Suppressor macrophage treated with lipopolysaccharide for 4 hours (primary cell): ENCODE measurements at regions not wholly inside any gene's neighbourhood (a gene's known extent, or its start where the extent isn't known, plus 50 kb on each side); places are given as distances from the start of the nearest gene placed in this dataset.
"Not testable (repeated sequence)": the region's sequence is repeated elsewhere in the genome, so short reads cannot be mapped to it uniquely, and the experiment has no call there.

Experiments
- DNase-seq: peaks from one replicate; pipeline ENCODE4 v3.0.0-alpha.2; 2020

DNA sequence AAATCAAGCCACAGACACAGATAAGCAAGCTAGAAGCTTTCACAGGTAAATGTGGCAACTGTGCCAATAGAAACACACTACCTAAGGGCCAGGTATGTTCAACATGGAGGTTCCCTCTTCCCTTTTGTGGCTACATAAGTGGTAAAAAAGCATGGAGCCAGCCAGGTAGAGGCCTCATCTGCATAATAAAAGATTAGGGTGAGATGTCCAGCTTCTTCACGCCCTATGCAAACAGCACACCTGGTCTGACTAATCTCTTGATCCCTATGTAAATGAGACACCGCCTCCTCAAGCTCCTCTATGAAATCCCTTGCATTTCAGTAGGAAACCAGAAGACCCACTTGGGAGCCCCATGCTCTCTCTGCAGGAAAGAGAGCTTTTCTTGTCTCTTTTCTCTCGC is 282.2 kb downstream of the NEBL start:
- no peak for DNase-seq

DNA sequence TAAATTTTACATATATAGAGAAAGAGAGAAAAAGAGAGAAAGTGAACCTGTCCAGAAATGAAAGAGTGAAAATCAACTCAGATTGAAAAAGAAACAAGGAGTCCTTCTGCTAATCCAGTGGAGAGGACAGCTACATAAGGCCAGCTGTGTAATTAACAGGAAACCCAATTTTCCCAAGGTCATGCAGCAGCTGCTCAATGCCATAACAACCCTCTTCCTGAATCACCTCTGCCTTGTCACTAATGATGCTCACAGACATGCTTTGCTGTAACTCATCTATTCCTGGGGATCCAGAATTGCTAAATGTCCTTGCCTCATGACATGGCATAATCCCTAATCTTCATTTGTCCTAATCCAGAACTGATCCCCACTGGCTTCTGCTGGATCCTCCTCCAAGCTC is 288.6 kb downstream of the NEBL start:
- no peak for DNase-seq

DNA sequence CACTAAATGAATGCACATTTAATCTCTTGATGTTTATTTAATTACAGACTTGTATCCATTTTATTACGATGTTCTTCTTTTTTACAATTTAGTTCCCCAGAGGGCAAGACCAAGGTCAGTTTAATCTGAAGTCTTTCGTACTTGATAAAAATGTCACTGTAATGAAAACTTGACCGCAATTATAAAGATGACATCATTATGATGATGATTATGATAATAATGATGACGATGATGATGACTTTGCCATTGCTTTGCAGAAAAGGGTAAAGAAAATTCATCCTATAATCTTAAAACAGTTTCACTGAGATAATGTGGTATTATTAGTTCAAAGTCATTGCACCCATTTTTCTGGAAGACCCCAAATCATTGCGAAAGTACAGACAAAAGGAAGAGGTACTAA is 290.1 kb downstream of the NEBL start:
- DNase-seq: no peak

DNA sequence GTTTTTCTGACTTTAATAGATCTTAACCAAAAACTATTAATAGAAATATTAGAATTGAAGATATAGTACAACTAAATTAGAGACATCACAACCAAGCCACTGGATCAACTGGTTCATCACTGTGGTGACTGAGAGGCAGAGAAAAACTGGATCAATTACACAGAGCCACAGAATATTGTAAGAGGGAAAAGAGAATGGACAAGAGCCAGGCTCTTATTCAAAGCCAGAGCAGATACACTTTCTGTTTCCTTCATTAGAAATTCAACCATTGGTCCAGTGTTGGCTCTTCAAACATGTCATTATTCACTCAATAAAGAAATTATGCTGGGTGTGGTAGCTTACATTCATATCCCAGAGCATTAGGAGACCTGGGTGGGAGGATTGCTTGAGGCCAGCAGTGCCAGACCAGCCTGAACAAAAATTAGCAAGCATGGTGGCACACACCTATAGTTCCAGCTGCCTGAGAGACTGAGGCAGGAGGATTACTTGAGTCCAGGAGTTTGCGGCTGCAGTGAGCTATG is 295.1 kb downstream of the NEBL start:
- DNase-seq: no peak

DNA sequence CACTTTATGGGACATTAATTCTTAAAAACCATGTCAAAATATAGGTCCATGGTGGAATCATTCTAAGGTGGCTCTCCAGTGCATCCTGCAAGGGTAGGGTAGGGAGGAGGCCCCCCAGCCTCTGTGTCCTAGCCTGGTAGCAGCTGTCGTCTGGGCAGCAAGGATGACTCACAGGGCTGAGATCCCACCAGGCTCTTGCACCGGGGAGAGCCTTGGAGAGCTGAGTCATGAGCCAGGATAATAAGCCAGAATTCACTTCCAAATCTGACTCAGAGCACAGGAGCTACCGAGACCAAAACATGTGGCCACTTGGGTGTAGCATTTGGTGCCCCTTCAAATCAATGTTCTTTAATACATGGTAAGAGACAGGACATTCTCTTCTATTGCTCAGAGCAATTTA is 298.5 kb downstream of the NEBL start:
- DNase-seq: no peak

DNA sequence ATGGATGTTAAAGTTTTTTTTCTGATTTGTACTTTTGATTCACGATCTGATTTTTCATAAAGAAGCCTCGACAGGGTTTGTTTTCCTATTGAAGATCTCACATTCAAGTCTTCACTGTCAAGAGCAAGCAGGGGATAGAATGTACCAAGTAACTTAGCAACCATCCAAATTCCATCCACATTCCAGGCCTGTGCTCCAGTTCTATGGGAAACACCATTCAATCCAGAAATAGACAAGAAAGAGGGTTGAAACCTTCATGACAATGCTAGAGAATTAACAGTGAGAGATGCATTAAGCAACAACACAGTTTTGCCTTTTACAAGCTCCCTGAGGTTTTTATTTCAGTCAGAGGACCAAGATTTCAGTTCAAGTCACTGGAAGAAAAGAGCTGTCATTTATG is 300.2 kb downstream of the NEBL start:
- DNase-seq: no peak

DNA sequence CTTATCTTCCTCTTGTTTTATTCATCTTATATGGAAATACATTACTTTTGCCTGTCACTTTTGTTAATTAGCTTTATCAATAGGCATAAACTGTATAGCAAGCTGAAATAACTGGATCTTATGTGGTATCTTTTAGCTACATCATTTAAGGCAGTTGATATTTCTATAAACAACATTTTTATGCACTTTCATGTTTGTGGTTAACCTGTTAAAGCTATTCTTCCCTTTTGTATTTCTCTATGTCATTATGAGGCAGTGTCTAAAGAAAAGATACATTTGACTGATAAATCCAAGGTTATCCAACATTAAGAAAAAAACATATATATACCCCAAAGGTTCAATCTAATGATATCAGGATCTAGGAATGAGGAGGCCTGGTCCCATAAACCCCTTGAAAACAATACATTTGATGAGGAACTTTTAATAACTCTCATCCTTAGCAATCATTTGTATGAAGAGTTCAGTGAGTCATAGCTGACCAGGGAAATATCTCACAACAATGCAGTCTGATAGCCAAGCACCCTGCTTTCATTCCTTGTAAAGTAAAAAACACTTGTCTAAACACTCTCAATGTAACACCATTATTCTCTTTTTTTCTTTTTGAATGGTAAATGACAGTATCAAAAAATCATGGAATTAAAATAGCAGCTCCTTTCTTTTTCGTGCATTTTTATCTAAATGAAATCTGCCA is 300.9 kb downstream of the NEBL start:
- no peak for DNase-seq

DNA sequence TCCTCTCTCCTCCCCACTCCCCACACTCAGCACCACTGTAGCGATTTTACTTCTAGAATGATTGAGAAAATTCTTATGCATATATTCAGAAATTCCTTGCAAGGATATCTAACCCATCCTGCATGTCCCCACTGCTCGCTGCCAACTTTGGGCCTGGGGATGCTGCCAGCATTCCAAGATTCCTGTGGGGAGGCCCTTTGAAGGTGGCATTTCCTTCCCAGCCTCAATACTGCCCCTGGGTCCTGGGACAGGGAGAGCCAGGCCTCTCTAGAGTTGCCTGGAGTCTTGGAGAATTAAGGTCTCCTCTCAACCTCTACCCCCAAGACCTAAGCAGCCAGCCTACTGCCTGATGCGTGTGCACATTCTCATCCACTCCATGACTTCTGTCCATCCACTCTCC is 303.5 kb downstream of the NEBL start:
- no peak for DNase-seq

DNA sequence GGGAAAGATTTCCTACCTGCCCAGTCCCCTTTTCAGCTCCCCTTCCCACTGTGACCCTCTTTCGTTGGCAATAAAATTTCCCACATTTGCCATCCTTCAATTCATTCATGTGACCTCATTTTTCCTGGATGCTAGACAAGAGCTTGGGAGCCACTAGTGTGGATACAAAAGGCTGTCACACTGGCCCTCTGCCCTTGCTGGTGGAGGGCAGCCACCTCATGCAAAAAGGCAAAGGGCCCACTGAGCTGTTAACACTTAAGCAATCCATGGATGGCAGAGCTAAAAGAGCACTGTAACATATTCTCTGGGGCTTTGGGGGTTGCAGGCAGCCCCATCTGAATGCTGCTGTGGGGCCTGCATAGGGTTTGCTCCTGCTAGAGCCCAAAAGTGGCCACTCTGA is 315.1 kb downstream of the NEBL start:
- no peak for DNase-seq

DNA sequence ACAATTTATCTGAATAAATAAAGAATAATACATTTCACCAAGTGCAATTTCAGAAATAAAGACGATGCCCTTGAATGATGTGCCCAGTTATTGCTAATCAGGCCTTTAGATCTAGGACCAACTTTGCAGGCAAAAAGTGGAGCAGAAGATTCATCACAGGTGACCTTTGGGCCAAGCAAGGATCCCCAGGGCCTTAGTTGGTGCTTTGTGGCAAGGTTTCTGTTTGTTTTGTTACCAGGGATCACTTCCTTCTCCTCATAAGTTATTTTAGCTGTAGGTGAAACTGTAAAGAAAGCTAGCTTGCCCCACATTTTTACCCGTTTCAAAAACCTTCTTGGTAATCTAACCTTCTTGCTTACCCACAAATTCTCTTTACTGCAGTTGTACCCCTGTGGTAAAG is 323.2 kb downstream of the NEBL start:
- no peak for DNase-seq

DNA sequence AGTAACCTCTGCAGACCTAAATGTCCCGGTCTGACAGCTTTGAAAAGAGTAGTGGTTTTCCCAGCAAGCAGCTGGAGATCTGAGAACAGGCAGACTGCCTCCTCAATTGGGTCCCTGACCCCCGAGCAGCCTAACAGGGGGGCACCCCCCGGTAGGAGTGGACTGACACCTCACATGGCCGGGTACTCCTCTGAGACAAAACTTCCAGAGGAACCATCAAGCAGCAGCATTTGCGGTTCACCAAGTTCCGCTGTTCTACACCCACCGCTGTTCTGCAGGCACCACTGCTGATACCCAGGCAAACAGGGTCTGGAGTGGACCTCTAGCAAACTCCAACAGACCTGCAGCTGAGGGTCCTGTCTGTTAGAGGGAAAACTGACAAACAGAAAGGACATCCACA is 341.1 kb downstream of the NEBL start:
- DNase-seq: not testable (repeated sequence)

DNA sequence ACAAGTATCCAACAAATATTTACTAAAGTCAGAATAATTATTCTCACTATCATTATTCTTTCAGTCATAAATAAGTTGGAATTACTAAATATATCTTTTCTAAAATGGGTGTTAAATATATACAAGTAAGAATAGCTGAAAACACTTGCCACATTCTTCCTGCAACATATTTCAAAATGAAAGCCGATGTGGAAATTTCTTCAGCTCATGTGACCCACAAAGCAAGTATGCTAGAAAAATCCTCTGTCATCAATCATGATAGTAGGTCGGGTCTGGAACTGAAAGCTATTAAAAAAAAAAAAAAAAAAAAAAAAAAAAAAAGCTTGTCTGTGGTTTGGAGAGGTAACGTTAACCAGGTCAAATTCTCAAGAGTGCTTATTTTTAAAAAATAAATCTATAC is 344.7 kb downstream of the NEBL start:
- peak; percentile 11 for DNase-seq

DNA sequence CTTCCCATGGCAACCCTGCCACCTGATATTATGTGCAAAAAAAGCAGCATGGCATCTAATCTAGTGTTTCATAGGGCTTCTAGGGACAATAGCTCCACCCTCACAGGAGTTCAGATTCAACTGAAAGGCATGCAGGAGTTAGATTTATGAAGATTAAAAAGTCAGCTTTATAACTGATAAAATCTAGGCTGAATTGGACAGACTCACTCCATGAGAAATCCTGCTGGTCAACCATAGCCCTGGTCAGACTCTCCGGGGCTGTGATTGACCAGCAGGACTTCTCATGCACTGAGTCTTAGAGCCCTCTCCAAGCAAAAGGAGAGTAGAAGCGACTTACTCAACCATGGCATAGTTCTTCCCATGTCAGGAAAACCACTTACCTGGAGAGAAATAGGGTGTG is 345.4 kb downstream of the NEBL start:
- DNase-seq: no peak

DNA sequence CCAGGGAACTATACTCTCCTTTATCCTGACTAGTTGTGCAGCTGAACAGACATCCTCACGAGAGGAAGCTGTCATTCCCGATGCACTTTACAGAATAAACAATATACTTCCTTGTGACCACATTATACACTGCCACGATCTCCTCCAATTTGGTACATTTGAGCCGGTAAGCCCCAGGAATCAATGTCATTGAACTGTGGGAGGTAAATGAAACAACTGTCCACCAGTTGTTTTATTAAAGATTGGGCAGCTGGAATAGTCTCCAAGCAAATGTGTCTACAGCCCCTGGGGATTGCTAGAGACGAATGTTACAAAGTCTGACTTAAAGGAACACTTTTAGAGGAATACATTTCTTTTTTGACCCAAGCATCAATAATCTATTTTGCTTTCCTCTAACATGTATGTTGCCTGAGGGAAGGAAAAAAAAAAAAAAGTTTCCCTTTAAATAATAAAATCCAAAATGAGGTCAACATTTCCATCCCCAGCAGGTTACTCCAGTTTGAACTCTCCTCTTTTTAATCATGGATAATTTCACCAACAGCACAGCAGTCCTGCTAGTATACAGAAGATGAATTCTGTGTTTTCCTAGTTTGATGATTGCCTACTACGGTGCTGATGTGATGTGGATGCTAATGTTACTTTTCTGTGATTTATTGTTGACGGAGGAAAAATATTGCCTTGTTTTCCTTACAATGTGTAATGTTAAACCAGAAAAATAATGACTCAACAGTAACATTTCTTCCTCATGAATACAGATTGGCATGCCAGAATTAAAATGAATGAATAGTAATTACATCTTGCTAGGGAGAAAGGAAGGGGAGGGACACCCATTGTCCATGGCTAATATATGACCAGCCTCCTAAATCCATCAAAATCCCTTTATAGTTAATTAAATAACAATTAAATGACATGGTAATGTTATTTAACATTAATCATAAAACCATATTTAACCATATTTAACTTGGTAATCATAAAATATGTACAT is 360.9 kb downstream of the NEBL start:
- no peak for DNase-seq

DNA sequence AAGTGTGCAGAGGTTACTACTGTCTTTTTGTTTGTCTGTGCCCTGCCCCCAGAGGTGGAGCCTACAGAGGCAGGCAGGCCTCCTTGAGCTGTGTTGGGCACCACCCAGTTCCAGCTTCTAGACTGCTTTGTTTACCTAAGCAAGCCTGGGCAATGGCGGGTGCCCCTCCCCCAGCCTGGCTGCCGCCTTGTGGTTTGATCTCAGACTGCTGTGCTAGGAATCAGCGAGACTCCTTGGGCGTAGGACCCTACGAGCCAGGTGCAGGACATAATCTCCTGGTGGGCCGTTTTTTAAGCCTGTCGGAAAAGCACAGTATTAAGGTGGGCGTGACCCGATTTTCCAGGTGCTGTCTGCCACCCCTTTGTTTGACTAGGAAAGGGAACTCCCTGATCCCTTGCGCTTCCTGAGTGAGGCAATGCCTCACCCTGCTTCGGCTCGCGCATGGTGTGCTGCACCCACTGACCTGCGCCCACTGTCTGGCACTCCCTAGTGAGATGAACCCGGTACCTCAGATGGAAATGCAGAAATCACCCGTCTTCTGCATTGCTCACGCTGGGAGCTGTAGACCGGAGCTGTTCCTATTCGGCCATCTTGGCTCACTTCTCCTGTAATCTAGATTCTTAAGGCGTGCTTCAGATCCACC is 365.7 kb downstream of the NEBL start:
- not testable (repeated sequence) for DNase-seq

DNA sequence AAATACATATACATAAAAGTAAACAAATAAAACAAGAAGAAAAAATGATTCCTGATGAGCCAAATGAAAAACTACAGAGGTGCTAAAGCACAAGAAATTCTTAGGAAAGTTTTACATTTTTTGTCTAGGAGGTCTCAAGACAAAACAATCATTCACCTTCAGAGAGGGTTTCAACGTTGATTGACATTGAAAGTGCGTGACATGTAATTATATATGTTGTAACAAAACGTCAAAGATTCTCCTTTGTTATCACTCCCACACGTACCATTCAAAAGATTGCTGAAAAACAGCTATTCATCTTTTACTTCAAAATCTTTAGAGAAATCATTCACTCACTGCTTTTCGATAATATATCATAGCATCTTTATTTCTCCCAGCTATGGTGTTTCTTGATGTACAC is 375.9 kb downstream of the NEBL start:
- DNase-seq: no peak

DNA sequence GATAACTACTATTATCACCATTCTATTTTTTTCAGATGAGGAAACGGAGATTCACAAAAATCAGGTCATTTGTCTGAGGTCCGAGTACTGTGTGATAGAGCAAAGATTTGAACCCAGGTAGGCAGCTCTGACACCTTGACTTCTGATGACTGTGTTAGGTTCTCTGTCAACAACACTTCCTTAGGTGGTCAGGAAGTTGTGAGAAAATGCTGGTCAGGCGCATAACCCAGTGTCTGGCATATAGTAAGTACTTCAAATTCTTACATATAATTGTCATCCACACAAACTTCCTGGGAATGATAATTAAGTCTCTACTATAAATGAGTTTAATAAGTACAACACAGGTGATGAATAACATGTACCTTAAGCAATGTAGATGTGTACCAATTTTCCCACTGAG is 381.5 kb downstream of the NEBL start:
- no peak for DNase-seq

DNA sequence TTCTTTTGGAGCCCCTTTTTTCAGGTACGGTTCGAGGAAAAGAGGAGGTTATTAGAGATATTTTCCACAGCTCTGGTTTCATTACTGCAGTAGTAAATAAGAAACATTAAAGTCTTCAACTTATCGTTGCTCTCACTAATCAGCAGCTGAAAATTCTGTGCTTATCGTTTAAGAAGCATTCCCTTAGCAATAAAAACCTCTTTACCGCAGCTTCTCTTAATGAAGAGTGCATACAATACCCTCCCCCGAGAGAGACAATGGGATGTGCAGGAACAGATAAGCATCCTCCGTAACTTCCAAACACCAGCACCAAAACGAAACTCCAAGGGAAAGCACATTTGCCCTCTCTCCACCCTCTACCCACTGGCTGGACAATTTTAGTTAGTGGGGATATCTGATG is 384.5 kb downstream of the NEBL start:
- no peak for DNase-seq

DNA sequence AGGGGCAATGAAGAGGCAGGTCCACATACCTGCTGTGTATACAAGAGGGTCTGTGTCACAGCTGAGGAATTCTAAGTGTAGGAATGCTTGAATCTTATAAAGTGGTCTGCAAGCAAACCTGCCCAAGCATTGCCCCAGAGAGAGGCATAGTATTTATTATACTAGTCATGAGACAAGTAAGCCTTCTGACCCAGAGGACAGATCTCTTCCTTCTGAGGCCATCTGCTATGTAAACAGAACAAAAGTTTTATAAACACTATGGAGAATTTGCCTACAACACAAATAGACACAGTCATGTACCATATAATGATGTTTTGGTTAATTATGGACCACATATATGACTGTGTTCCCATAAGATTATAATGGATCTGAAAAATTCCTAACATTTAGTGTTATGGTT is 388.2 kb downstream of the NEBL start:
- DNase-seq: no peak

DNA sequence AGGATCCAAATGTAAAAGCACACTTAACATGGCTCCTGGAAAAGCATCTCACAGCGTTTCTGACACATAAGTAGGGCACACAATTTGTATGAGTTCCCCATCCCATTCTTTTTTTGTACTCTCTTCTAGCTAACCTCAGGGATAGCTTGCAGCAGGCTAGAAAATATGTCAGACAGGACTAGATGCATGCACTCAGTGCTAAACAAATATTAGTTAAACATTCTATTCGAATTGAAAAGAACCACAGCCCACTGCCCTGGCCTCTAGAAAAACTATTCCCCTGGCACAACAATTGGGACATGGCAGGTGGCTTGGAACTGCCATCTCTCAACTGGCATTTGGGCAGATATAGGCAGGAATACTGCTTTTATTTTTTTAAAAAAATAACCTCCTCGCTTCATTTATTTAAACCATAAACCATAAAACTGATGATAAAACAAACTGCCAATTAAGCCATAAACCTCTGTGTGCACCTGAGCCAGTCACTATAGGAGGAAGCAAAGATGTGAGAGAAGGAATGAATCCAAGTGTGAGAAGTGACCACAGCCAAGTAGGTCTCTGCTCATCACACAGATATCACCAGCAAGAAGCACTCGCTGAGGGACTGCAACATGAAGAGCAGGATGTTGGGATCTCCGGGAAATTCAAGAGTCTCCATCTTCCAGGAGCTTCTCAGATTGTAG is 394.1 kb downstream of the NEBL start:
- DNase-seq: no peak

DNA sequence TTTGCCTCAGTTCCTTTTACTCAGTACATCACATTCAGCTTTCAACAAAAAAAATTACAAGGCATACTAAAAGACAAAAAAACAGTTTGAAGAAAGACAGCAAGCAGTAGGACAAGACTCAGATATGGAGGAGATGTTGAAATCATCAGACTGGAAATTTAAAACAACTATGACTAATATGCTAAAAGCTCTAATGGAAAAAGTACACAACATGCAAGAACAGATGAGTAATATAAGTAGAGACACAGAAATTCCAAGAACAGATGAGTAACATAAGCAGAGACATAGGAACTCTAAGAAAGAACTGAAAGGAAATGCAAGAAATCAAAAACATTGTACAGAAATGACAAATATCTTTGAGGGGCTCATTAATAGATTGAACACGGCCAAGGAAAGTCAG is 402.6 kb downstream of the NEBL start:
- DNase-seq: peak; percentile 5

DNA sequence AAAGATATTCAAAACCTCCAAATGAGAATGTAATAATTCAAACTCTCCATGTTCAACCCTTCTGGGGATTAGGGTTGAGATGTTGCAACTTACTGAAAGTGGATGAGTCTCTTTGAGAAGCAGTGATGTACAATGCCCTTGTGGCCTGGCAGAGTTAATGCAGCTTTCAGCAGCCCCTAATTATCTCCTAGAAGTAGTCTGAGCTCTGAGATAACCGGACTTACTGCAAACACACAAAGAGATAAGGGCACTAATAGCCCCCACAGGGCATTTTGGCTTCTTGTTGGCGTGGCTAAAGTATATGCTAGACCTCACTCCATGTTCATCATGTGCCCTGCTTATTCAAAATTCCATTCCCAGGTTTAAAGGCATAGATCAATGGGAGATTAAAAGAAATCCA is 404.7 kb downstream of the NEBL start:
- no peak for DNase-seq

DNA sequence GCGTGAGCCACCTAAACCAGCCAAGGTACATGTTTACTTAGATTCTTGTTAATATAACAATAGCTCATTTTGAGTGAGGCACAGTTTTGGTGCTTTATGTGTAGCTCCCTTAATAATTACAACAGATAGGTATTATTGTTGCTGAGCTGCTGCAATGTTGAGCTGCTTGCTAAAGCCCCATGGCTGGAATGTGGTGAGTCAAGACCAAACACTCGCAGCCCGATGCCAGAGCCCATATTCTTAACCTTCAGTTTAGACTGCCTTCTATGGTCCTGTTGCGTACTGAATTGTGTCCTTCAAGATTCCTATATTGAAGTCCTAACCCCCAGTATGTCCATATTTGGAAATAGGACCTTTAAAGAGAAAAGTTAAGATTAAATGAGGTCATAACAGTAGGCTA is 407.1 kb downstream of the NEBL start:
- no peak for DNase-seq
